HL-60/S4 treated with retinoic acid at 250 ng/mL for 4 days and 3 days (cell line): ENCODE measurements at regions not wholly inside any gene's neighbourhood (a gene's known extent, or its start where the extent isn't known, plus 50 kb on each side); places are given as distances from the start of the nearest gene placed in this dataset.
"Not testable (repeated sequence)": the region's sequence is repeated elsewhere in the genome, so short reads cannot be mapped to it uniquely, and the experiment has no call there.

Source experiments
- in situ Hi-C: fragments of 300-500 bp; cut with MboI; formaldehyde crosslinking; loops from 2 replicates; pipeline ENCODE4 v1.7.0; 2022; ENCODE audit warnings: low sequenced_read_pairs

GRCh38 chr15:36429707-36430106, 149.7 kb upstream of the CDIN1 start:
- in situ Hi-C loops = no loop called here

- in situ Hi-C loops = no loop called here
These were observed 149.1 kb upstream of the CDIN1 start for GRCh38 chr15:36430280-36430679.

- in situ Hi-C loops = no loop called here
These were observed 148.6 kb upstream of the CDIN1 start for GRCh38 chr15:36430726-36431265.

GRCh38 chr15:36432161-36432560, 147.3 kb upstream of the CDIN1 start:
- in situ Hi-C loops = no loop called here

GRCh38 chr15:36434177-36434576, 145.2 kb upstream of the CDIN1 start:
- in situ Hi-C loops = no loop called here

- in situ Hi-C loops = no loop called here
These were observed 140.9 kb upstream of the CDIN1 start for GRCh38 chr15:36438499-36438898.

GRCh38 chr15:36447373-36447772, 132.1 kb upstream of the CDIN1 start:
- in situ Hi-C loops = no loop called here

GRCh38 chr15:36448418-36448817, 131.0 kb upstream of the CDIN1 start:
- in situ Hi-C loops = no loop called here

GRCh38 chr15:36449084-36449661, 130.3 kb upstream of the CDIN1 start:
- in situ Hi-C loops = no loop called here

GRCh38 chr15:36449662-36450145, 129.7 kb upstream of the CDIN1 start:
- in situ Hi-C loops = no loop called here

- in situ Hi-C loops = not testable (repeated sequence)
These were observed 125.2 kb upstream of the CDIN1 start for GRCh38 chr15:36454244-36454643.

- in situ Hi-C loops = no loop called here
These were observed 121.0 kb upstream of the CDIN1 start for GRCh38 chr15:36458411-36458810.

- in situ Hi-C loops = no loop called here
These were observed 114.1 kb upstream of the CDIN1 start for GRCh38 chr15:36465304-36465703.

- in situ Hi-C loops = no loop called here
These were observed 110.7 kb upstream of the CDIN1 start for GRCh38 chr15:36468746-36469145.

- in situ Hi-C loops = no loop called here
These were observed 110.0 kb upstream of the CDIN1 start for GRCh38 chr15:36469311-36469966.

- in situ Hi-C loops = no loop called here
These were observed 106.8 kb upstream of the CDIN1 start for GRCh38 chr15:36472672-36473071.

- in situ Hi-C loops = no loop called here
These were observed 100.9 kb upstream of the CDIN1 start for GRCh38 chr15:36478561-36478960.

- in situ Hi-C loops = no loop called here
These were observed 100.1 kb upstream of the CDIN1 start for GRCh38 chr15:36479200-36479896.

- in situ Hi-C loops = no loop called here
These were observed 98.3 kb upstream of the CDIN1 start for GRCh38 chr15:36481156-36481555.

GRCh38 chr15:36483409-36483808, 96.0 kb upstream of the CDIN1 start:
- in situ Hi-C loops = no loop called here

- in situ Hi-C loops = no loop called here
These were observed 95.2 kb upstream of the CDIN1 start for GRCh38 chr15:36484038-36484778.
